GM23338 (cell line): ENCODE measurements at regions not wholly inside any gene's neighbourhood (a gene's known extent, or its start where the extent isn't known, plus 50 kb on each side); places are given as distances from the start of the nearest gene placed in this dataset.

ENCODE experiments used
- CREB1 ChIP-seq: fragments of 250-450 bp; sonication (Bioruptor Pico); IDR thresholded peaks from 2 replicates; pipeline ENCODE4 v1.5.0; 2020; ENCODE audit warnings: low read depth, mild to moderate bottlenecking, moderate library complexity
- EZH2phosphoT487 ChIP-seq: fragments of 200-600 bp; sonication (generic); IDR thresholded peaks from one replicate; pipeline ENCODE4 v1.8.1; 2018; ENCODE audit warnings: antibody characterized with exemption; ENCODE audit not compliant: unreplicated experiment
- POLR2AphosphoS5 ChIP-seq: IDR thresholded peaks from 2 replicates; pipeline ENCODE4 v1.6.1; 2016; ENCODE audit warnings: antibody characterized with exemption, low read depth
- STAT1 ChIP-seq: IDR thresholded peaks from one replicate; pipeline ENCODE4 v1.6.1; 2016; ENCODE audit warnings: antibody characterized with exemption; ENCODE audit not compliant: unreplicated experiment
- TF ChIP-seq, protein P1 (sequence below): IDR thresholded peaks from one replicate; pipeline ENCODE4 v1.6.1; 2018; ENCODE audit warnings: antibody characterized with exemption; ENCODE audit not compliant: unreplicated experiment
- TF ChIP-seq, protein P2 (sequence below), 2 experiments: fragments of 200-600 bp in 1 of 2; sonication (generic) in 1 of 2; conservative IDR thresholded peaks; 2 replicates each; pipeline versions ENCODE4 v1.5.1 to v1.6.1; 2016 to 2017; ENCODE audit warnings: antibody characterized with exemption in 2 of 2, low read depth in 2 of 2, mild to moderate bottlenecking in 2 of 2, moderate library complexity in 1 of 2

DNA sequence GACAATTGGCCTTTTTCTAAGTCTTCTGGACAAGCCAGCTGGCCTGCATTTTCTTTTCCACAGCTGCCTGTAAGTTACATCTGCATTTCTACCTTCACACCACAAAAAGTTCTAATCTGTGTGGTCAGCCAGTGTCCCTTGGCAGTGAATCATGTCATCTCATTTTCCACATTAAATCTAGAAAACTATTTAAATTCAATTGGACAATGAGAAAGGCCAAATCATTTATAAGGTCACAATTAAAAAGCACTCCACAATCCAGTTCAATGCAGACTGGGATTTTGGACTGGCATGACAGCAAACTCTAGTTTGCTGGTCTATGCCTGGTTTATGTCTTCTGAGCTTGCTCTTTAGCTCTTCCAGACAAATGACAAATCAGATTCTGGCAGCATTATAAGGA lies 494.2 kb upstream of the SPHKAP start:
- TF ChIP-seq EZH2phosphoT487 = no peak
- TF ChIP-seq, protein P1, sequence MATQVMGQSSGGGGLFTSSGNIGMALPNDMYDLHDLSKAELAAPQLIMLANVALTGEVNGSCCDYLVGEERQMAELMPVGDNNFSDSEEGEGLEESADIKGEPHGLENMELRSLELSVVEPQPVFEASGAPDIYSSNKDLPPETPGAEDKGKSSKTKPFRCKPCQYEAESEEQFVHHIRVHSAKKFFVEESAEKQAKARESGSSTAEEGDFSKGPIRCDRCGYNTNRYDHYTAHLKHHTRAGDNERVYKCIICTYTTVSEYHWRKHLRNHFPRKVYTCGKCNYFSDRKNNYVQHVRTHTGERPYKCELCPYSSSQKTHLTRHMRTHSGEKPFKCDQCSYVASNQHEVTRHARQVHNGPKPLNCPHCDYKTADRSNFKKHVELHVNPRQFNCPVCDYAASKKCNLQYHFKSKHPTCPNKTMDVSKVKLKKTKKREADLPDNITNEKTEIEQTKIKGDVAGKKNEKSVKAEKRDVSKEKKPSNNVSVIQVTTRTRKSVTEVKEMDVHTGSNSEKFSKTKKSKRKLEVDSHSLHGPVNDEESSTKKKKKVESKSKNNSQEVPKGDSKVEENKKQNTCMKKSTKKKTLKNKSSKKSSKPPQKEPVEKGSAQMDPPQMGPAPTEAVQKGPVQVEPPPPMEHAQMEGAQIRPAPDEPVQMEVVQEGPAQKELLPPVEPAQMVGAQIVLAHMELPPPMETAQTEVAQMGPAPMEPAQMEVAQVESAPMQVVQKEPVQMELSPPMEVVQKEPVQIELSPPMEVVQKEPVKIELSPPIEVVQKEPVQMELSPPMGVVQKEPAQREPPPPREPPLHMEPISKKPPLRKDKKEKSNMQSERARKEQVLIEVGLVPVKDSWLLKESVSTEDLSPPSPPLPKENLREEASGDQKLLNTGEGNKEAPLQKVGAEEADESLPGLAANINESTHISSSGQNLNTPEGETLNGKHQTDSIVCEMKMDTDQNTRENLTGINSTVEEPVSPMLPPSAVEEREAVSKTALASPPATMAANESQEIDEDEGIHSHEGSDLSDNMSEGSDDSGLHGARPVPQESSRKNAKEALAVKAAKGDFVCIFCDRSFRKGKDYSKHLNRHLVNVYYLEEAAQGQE = no peak
- TF ChIP-seq POLR2AphosphoS5 = no peak
- TF ChIP-seq, protein P2, sequence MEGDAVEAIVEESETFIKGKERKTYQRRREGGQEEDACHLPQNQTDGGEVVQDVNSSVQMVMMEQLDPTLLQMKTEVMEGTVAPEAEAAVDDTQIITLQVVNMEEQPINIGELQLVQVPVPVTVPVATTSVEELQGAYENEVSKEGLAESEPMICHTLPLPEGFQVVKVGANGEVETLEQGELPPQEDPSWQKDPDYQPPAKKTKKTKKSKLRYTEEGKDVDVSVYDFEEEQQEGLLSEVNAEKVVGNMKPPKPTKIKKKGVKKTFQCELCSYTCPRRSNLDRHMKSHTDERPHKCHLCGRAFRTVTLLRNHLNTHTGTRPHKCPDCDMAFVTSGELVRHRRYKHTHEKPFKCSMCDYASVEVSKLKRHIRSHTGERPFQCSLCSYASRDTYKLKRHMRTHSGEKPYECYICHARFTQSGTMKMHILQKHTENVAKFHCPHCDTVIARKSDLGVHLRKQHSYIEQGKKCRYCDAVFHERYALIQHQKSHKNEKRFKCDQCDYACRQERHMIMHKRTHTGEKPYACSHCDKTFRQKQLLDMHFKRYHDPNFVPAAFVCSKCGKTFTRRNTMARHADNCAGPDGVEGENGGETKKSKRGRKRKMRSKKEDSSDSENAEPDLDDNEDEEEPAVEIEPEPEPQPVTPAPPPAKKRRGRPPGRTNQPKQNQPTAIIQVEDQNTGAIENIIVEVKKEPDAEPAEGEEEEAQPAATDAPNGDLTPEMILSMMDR (conservative IDR thresholded peaks at IDR 0.05; ENCODE audit: low read depth in 2 of 2) = no peak
- no peak for TF ChIP-seq STAT1
- no peak for TF ChIP-seq CREB1 (CRISPR knock-in tag)
